ENCODE measurements at regions not wholly inside any gene's neighbourhood (a gene's known extent, or its start where the extent isn't known, plus 50 kb on each side); places are given as distances from the start of the nearest gene placed in this dataset.

DNA sequence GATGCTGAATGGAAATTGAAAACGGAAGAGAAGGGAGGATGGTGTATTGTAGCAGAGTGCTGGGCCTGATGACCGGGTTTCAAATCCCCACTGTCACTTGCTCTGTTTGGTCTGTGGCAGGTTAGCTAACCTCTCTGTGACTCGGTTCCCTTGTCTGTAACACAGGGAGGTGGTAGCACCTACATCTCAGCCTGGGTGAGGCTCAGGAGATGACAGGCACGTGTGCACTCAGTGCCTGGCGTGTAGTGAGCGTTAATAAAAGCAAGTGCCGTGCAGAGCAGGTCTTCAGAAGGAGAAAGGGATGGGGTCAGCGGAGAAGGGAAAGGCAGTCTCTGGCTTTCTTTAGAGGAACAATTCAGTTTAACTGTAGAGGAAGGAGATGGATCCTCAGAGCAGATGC, 125.5 kb upstream of the SMIM21 start:
- TF ChIP-seq, protein P1, sequence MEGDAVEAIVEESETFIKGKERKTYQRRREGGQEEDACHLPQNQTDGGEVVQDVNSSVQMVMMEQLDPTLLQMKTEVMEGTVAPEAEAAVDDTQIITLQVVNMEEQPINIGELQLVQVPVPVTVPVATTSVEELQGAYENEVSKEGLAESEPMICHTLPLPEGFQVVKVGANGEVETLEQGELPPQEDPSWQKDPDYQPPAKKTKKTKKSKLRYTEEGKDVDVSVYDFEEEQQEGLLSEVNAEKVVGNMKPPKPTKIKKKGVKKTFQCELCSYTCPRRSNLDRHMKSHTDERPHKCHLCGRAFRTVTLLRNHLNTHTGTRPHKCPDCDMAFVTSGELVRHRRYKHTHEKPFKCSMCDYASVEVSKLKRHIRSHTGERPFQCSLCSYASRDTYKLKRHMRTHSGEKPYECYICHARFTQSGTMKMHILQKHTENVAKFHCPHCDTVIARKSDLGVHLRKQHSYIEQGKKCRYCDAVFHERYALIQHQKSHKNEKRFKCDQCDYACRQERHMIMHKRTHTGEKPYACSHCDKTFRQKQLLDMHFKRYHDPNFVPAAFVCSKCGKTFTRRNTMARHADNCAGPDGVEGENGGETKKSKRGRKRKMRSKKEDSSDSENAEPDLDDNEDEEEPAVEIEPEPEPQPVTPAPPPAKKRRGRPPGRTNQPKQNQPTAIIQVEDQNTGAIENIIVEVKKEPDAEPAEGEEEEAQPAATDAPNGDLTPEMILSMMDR (conservative IDR thresholded peaks at IDR 0.05): no peak
- TF ChIP-seq EZH2 (IDR thresholded peaks at IDR 0.05; ENCODE audit: low read depth): no peak
